Lower leg skin (tissue), 3 donors: ENCODE measurements at regions not wholly inside any gene's neighbourhood (a gene's known extent, or its start where the extent isn't known, plus 50 kb on each side); places are given as distances from the start of the nearest gene placed in this dataset.
"Not testable (repeated sequence)": the region's sequence is repeated elsewhere in the genome, so short reads cannot be mapped to it uniquely, and the experiment has no call there.

Source experiments
- CTCF ChIP-seq, 3 donors: fragments of 450-650 bp; IDR thresholded peaks; one replicate each; pipeline ENCODE4 v1.5.1; 2016; ENCODE audit warnings: antibody characterized with exemption in 3 of 3, mild to moderate bottlenecking in 3 of 3, moderate library complexity in 2 of 3
- POLR2A ChIP-seq, 2 donors: fragments of 450-650 bp; IDR thresholded peaks; one replicate each; pipeline ENCODE4 v1.6.1; 2016 to 2017; ENCODE audit warnings: antibody characterized with exemption in 2 of 2, mild to moderate bottlenecking in 1 of 2, moderate library complexity in 1 of 2

DNA sequence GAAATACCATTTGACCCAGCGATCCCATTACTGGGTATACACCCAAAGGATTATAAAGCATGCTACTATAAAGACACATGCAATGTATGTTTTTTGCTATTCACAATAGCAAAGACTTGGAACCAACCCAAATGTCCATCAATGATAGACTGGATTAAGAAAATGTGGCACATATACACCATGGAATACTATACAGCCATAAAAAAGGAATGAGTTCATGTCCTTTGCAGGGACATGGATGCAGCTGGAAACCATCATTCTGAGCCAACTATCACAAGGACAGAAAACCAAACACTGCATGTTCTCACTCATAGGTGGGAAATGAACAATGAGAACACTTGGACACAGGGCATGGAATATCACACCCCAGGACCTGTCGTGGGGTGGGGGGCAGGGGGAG, 558.1 kb downstream of the NTRK3 start:
- TF ChIP-seq CTCF, POLR2A (IDR thresholded peaks at IDR 0.05): not testable (repeated sequence)
